Fibroblast of villous mesenchyme (primary cell): ENCODE measurements at regions not wholly inside any gene's neighbourhood (a gene's known extent, or its start where the extent isn't known, plus 50 kb on each side); places are given as distances from the start of the nearest gene placed in this dataset.

ENCODE experiments used
- DNase-seq: peaks from one replicate; pipeline ENCODE4 v3.0.0-alpha.2; 2010; ENCODE audit warnings: low read depth
- H3K4me3 ChIP-seq: 2 replicates; pipeline ENCODE4 v1.5.1; 2011; ENCODE audit warnings: low read depth, mild to moderate bottlenecking, low read length
- CTCF ChIP-seq: IDR thresholded peaks from 2 replicates; pipeline ENCODE4 v1.5.1; 2012; ENCODE audit warnings: low read depth, mild to moderate bottlenecking, low read length; ENCODE audit not compliant: insufficient read depth

GRCh38 chr4:133910165-133910564, 291.4 kb downstream of the PABPC4L start:
- no peak overlapping the region for H3K4me3 ChIP-seq
- no peak for TF ChIP-seq CTCF
- no peak for DNase-seq

DNA sequence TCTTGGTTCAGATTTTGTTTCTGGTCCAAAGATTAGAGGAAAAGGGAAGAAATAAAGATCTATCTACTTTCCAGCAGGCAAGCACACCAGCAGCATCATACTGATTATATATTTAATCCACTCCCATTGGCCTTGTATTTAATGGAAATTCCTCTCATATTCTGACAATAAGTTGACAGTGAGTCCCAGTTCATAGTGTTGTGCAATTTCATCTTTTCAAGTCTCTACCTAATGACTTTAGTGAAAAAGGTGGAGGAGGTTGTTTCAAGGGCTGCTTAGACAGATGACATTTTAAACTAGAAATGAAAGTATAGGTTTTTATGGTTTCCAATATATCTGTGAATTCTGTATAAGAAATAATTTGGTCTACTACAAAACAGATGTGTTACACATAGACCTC, 298.6 kb downstream of the PABPC4L start:
- H3K4me3 ChIP-seq, result no peak overlapping the region
- TF ChIP-seq CTCF, result no peak
- no peak for DNase-seq

DNA sequence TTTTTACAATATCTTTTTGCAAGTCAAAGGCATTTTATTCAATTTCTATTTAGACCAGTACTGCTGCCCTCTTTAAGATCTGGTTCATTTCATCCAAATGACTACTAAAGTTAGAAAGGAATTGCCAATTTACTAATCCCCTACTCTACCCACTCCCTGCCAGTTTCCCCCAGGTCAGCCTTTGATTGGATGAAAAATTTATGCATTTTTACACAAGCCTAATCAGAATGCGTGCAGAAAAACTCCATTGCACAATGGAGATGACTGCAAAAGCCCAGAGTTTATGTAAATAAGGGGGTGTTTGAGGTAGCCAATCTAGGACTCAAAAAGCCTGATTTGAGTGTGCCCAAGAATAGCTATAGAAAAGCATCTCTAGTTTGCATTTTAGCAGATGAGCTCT, 310.6 kb downstream of the PABPC4L start:
- H3K4me3 ChIP-seq, result no peak overlapping the region
- TF ChIP-seq CTCF, result no peak
- DNase-seq, result no peak

GRCh38 chr4:133887723-133888122, 313.9 kb downstream of the PABPC4L start:
- DNase-seq, result no peak
- no peak for TF ChIP-seq CTCF
- H3K4me3 ChIP-seq, result no peak overlapping the region

- DNase-seq, result peak; percentile 60
- no peak for TF ChIP-seq CTCF
- no peak overlapping the region for H3K4me3 ChIP-seq
These were observed 332.1 kb downstream of the PABPC4L start for GRCh38 chr4:133869486-133869885.

- DNase-seq, result peak; percentile 9
- H3K4me3 ChIP-seq, result no peak overlapping the region
- no peak for TF ChIP-seq CTCF
These were observed 332.7 kb downstream of the PABPC4L start for GRCh38 chr4:133868856-133869255.

- H3K4me3 ChIP-seq, result no peak overlapping the region
- no peak for TF ChIP-seq CTCF
- peak; percentile 10 for DNase-seq
These were observed 335.3 kb downstream of the PABPC4L start for GRCh38 chr4:133866328-133866699.
